A172 (cell line): ENCODE measurements at regions not wholly inside any gene's neighbourhood (a gene's known extent, or its start where the extent isn't known, plus 50 kb on each side); places are given as distances from the start of the nearest gene placed in this dataset.

ENCODE experiments used
- DNase-seq: peaks from one replicate; pipeline ENCODE4 v3.0.0-alpha.2; 2015; ENCODE audit warnings: low spot score

- no peak for DNase-seq
Measured at GRCh38 chr6:12584631-12585405, 131.7 kb upstream of the PHACTR1 start.

- DNase-seq: peak; percentile 65
Measured at GRCh38 chr6:12585497-12585958, 131.0 kb upstream of the PHACTR1 start.

DNA sequence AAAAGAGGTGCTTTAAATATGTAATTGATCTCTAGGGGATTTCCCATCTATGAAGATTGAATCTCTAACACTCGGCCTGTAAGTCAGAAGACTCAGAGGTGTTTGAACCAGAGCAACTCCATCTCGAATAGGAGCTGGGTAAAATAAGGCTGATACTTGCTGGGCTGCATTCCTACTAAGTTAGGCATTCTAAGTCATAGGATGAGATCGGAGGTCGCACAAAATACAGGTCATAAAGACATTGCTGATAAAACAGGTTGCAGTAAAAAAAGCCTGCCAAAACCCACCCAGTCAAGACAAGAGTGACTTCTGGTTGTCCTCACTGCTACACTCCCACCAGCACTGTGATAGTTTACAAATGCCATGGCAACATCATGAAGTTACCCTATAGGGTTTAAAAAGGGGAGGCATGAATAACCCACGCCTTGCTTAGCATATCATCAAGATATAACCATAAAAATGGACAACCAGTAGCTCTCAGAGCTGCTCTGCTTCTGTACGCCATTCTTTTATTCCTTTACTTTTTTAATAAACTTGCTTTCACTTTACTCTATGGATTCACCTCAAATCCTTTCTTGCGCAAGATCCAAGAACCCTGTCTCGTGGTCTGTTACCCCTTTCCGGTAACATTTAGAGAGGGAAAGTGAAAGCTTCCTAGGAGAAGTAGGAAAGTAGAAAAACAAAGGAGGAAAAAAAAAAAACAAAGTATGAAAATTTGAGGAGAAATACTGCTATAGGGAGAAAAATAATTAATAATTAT lies 129.7 kb upstream of the PHACTR1 start:
- no peak for DNase-seq

DNA sequence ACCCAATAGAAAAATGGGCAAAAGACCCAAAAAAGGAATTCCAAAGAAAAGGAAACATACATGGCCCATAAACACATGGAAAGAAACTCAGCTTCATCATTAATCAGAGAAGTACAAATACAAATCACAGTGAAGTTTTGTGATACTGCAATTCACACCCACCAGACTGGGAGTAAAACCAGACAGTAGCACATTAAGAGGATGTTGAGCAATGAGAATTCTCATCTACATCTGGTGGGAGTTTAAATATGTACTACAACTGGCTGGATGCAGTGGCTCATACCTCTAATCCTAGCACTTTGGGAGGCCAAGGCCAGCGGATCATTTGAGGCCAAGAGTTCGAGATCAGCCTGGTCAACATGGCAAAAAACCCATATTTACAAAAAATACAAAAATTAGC lies 125.7 kb upstream of the PHACTR1 start:
- DNase-seq: no peak

GRCh38 chr6:12592634-12593033 lies 123.9 kb upstream of the PHACTR1 start:
- DNase-seq: peak; percentile 89

GRCh38 chr6:12593771-12594529 lies 122.6 kb upstream of the PHACTR1 start:
- DNase-seq: no peak

DNA sequence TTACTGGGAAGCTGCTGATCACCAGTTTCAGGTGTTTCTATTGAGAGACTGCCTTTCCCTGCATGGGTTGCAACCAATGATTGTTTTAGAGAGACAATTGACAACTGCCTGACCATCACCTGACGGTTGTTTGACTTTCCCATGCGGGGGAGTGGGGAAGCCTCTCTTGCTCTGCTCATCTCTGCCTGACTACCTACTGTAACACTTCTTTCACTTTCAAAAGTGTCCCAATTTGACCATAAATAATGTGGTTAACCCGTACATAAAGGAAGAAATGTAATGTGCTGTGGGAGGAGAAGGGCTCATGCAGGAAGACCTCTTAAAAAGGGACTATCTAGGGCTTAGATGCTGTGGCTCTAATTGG lies 122.1 kb upstream of the PHACTR1 start:
- no peak for DNase-seq

DNA sequence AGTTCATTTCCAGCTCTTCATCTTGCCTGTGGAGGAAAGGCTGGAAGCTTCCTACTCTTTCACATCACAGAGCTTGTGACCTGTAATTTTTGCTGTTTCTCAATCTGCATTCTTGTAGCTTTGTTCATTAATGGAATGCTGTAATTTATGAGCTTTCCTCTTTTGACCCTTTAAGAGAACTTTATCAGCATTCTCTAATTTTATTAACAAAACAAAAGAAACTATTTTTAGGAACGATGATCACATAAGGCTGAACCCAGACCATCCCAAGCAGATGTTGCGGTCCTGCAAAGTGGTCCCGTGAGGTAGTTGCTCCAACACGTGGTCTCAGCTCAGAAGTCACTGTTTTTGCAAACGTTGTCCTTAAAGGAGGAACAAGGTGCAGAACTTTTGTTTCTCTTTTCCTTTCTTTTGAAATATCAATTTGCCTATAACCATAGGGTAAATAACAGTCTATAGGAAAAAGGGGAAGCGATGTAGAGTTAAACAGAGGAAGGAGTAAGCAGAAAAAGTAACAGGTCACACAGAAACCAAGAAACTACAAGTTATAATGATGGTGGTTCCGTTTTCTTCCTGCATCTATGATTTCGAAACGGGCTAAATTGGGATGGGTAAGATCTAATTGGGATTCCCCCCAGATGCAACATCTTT lies 121.3 kb upstream of the PHACTR1 start:
- DNase-seq: peak; percentile 78

DNA sequence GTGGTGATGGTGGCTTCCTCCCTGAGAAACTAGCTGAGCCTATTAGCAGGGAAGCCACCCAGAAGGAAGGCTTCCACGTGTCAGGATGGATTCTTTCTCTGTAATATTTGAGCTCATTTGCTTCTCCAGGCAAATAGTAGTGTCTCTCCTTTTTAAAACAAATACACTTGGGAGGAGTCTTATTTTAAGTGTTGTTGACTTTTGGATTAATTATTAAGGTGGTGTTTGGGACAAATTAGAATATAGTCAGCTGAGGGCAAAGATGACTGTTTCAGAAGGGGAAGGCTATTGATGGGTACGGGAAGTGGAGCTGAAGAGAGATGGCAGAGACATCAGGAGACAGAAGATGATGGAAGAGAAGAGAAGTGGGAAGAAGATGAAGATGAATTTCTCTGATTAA lies 119.8 kb upstream of the PHACTR1 start:
- no peak for DNase-seq

- no peak for DNase-seq
Measured at GRCh38 chr6:12598919-12599318, 117.6 kb upstream of the PHACTR1 start.

GRCh38 chr6:12601881-12602280 lies 114.7 kb upstream of the PHACTR1 start:
- no peak for DNase-seq

GRCh38 chr6:12602342-12602741 lies 114.2 kb upstream of the PHACTR1 start:
- DNase-seq: no peak

GRCh38 chr6:12602951-12603672 lies 113.5 kb upstream of the PHACTR1 start:
- DNase-seq: peak; percentile 64

DNA sequence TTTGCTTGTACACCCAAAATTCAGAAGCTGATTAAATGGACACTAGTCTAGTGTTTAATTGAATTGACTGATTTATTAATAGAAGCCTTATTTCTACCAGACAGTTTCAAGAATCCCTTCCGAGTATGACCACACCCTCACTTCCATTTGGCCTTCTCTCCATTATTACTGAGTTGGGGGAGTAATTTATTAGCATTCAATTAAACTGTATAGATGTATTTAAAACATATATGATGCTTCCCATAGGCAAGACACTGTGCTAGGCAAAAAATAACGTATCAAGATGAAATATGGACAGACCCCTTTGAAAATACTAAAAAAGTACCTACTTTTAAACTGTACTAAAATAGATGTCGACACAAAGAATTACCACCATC lies 112.9 kb upstream of the PHACTR1 start:
- DNase-seq: no peak

DNA sequence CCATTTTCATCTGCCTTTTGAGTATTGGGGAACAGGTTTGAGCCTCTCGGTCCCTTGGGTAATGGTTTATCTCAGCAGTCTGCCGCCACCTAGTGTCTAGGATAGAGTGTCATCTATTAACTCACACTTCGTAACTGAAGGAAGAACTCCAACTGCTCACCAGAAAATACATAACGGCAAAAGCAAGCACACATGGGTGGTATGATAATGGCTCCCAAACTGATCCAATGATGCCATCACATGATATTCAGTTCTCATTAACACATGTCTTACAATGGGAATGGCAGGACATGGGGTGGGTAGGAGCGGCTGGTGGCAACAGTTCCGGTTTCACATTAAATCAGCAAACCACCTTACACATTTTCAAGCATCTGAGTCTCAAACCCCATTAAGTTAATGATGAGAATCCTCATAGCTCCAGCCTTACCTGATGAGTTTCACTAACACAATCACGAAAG lies 110.7 kb upstream of the PHACTR1 start:
- DNase-seq: peak; percentile 75

- no peak for DNase-seq
Measured at GRCh38 chr6:12606616-12607015, 110.0 kb upstream of the PHACTR1 start.

DNA sequence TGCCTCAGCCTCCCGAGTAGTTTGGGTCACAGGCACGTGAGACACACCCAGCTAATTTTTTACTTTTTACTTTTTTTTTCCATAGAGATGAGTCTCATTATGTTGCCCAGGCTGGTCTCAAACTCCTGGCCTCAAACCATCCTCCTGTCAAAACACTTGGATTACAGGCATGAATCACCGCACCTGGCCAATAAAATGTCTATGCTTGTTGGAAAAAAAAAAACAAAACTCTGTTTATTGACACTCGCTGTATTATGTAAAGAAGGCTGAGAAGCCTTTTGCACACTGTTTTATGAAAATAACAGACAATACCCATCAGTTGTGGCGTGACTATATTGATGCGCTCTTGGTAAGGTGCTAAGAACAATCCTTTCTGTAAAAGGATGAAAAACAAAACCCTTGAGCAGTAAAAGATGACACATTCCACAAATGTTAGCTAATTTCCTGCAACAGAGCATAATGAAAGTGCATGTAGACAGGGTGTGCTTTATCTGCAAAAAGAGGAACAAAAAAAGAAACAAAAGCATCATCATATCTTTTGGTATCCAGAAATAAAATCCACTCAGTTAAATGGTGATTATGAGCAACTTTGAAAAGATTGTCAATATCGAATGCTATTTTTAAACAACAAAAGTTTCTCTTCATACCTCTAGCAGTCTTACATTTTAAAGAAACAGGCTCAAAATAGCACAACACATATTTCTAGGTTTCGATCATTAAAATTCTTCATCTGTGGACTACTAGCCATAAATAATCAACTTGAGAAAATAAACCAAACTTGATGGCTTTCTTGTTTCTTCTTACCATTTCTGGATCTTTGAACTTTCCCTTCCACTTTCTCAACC lies 108.3 kb upstream of the PHACTR1 start:
- DNase-seq: peak; percentile 55

DNA sequence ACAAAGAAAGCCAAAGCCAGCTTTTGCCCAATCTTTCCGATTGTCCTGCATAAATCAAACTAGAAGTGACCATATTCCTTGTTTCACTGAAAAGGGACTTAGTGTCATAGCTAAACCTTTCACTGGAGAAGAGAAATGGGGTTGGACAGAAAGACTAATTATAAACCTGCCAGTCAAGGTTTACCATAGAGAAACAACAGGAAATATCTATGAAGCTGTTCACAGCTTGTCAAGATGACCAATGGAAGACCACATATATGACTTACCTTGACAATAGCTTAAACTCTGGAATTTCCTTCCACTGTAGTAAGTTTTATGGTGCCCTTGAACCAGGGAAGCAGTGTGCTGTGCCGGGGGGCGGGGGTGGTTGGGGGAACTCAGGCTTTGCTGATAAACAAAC lies 107.7 kb upstream of the PHACTR1 start:
- DNase-seq: no peak

- no peak for DNase-seq
Measured at GRCh38 chr6:12609751-12610150, 106.8 kb upstream of the PHACTR1 start.

DNA sequence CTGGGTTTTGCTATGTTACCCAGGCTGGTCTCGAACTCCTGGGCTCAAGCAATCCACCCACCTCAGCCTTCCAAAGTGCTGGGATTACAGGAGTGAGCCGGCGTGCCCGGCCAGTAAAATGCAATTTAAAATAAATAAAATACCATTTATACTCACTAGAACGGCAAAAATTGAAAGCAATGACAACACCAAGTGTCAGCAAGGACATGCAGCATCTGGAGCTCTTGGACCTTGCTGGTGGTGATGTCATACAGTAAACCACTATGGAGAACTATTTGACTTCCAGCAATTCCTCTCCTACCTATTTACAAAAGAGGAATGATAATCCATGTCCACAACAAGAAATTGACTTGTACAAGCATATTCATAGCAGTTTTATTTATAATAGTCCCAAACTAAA lies 105.7 kb upstream of the PHACTR1 start:
- no peak for DNase-seq
